H1 (cell line): ENCODE measurements at regions not wholly inside any gene's neighbourhood (a gene's known extent, or its start where the extent isn't known, plus 50 kb on each side); places are given as distances from the start of the nearest gene placed in this dataset.

Source experiments
- CTCF ChIA-PET: fragments of 300-600 bp; sonication (Branson Sonifier 250); formaldehyde crosslinking; loops from one replicate; lab custom pipeline; 2021; ENCODE audit not compliant: partially characterized antibody; lab: Charles Lee
- POLR2A ChIA-PET: fragments of 300-600 bp; sonication (Branson Sonifier 250); formaldehyde crosslinking; loops from one replicate; lab custom pipeline; 2021; ENCODE audit warnings: inconsistent platforms; ENCODE audit not compliant: partially characterized antibody; lab: Charles Lee
- DNase-seq, 2 experiments: peaks; one replicate each; pipeline versions ENCODE4 v3.0.0 to v3.0.0-alpha.2; 2010 to 2022; ENCODE audit warnings: low spot score in 2 of 2, low read depth in 1 of 2, mixed read lengths in 1 of 2
- FAIRE-seq: peaks from 2 replicates; lab custom pipeline; 2011; peaks lifted over from hg19 to GRCh38; lab: Jason Lieb, UNC
- H2AFZ ChIP-seq: 2 replicates; pipeline ENCODE4 v1.8.1; 2012; ENCODE audit warnings: low read length, inconsistent platforms
- H2AK5ac ChIP-seq: 2 replicates; pipeline ENCODE4 v1.6.1; 2013; ENCODE audit warnings: low read depth, low read length
- H2BK120ac ChIP-seq: replicated peaks from 2 replicates; pipeline ENCODE3; 2013; ENCODE audit warnings: low read depth, low read length, inconsistent platforms
- H2BK12ac ChIP-seq: 2 replicates; pipeline ENCODE4 v1.6.1; 2013; ENCODE audit warnings: low read depth, low read length
- H2BK15ac ChIP-seq: 2 replicates; pipeline ENCODE4 v1.6.1; 2013; ENCODE audit warnings: low read length
- H2BK20ac ChIP-seq: 2 replicates; pipeline ENCODE4 v1.6.1; 2013; ENCODE audit warnings: low read length
- H2BK5ac ChIP-seq: 2 replicates; pipeline ENCODE4 v1.6.1; 2013; ENCODE audit warnings: low read depth, low read length
- H3K14ac ChIP-seq: 2 replicates; pipeline ENCODE4 v1.6.1; 2013; ENCODE audit warnings: inconsistent platforms; ENCODE audit not compliant: insufficient read length
- H3K18ac ChIP-seq: 2 replicates; pipeline ENCODE4 v1.6.1; 2013; ENCODE audit warnings: low read length; ENCODE audit errors: extremely low read depth
- H3K23ac ChIP-seq: 2 replicates; pipeline ENCODE4 v1.6.1; 2013; ENCODE audit warnings: inconsistent platforms; ENCODE audit not compliant: insufficient read length
- H3K23me2 ChIP-seq: 2 replicates; pipeline ENCODE4 v1.6.1; 2013; ENCODE audit warnings: low read depth, low read length
- H3K27ac ChIP-seq: 2 replicates; pipeline ENCODE4 v1.6.1; 2011; ENCODE audit warnings: low read depth, low read length, inconsistent platforms
- H3K27me3 ChIP-seq, 4 experiments: replicated peaks in 1 of 4; 1 replicate in 1 of 4; 2 replicates in 3 of 4; pipeline versions ENCODE4 v1.6.1 to v1.8.1; 2011 to 2013; ENCODE audit warnings: low read length in 3 of 4, mild to moderate bottlenecking in 3 of 4, inconsistent platforms in 2 of 4, mixed read lengths in 2 of 4, moderate library complexity in 1 of 4; ENCODE audit not compliant: control insufficient read depth in 3 of 4, insufficient read depth in 3 of 4; ENCODE audit errors: extremely low read depth in 1 of 4
- H3K36me3 ChIP-seq, 4 experiments: 2 replicates each; pipeline versions ENCODE4 v1.6.1 to v1.8.1; 2011 to 2013; ENCODE audit warnings: mild to moderate bottlenecking in 4 of 4, low read length in 3 of 4, moderate library complexity in 2 of 4, control low read depth in 1 of 4, inconsistent platforms in 1 of 4; ENCODE audit not compliant: insufficient read depth in 4 of 4, control insufficient read depth in 2 of 4
- H3K4ac ChIP-seq: replicated peaks from 2 replicates; pipeline ENCODE3; 2013; ENCODE audit warnings: low read length, low read depth, mixed read lengths, inconsistent platforms; ENCODE audit not compliant: insufficient read length
- H3K4me1 ChIP-seq, 4 experiments: replicated peaks in 1 of 4; 1 replicate in 1 of 4; 2 replicates in 3 of 4; pipeline versions ENCODE4 v1.6.1 to v1.8.1; 2011 to 2013; ENCODE audit warnings: low read length in 3 of 4, inconsistent platforms in 2 of 4, mixed read lengths in 1 of 4; ENCODE audit not compliant: insufficient read depth in 4 of 4, control insufficient read depth in 3 of 4
- H3K4me2 ChIP-seq, 2 experiments: 2 replicates each; pipeline versions ENCODE4 v1.6.1 to v1.8.1; 2011 to 2013; ENCODE audit warnings: low read depth in 2 of 2, low read length in 2 of 2, control low read depth in 1 of 2, inconsistent platforms in 1 of 2, mild to moderate bottlenecking in 1 of 2; ENCODE audit not compliant: insufficient read depth in 1 of 2
- H3K4me3 ChIP-seq, 4 experiments: fragments of 200-600, 300-600 bp in 1 of 4; sonication (generic), shearing (Covaris generic), sonication (Bioruptor Twin) in 1 of 4; 2 replicates each; pipeline versions ENCODE4 v1.5.1 to v1.8.1; 2011 to 2016; ENCODE audit warnings: low read length in 4 of 4, low read depth in 3 of 4, control low read depth in 2 of 4, inconsistent platforms in 2 of 4, mild to moderate bottlenecking in 2 of 4, mixed read lengths in 1 of 4, moderate library complexity in 1 of 4; ENCODE audit not compliant: insufficient read depth in 2 of 4; ENCODE audit errors: extremely low read depth in 1 of 4
- H3K56ac ChIP-seq: replicated peaks from 2 replicates; pipeline ENCODE3; 2013; ENCODE audit warnings: low read depth, mild to moderate bottlenecking, mixed read lengths, low read length, inconsistent platforms; ENCODE audit not compliant: insufficient read length
- H3K79me1 ChIP-seq: 2 replicates; pipeline ENCODE4 v1.6.1; 2013; ENCODE audit warnings: low read depth, low read length, control low read depth
- H3K79me2 ChIP-seq, 2 experiments: 2 replicates each; pipeline versions ENCODE4 v1.6.1 to v1.8.1; 2012 to 2013; ENCODE audit warnings: low read length in 2 of 2, mild to moderate bottlenecking in 2 of 2, inconsistent platforms in 1 of 2; ENCODE audit not compliant: insufficient read depth in 2 of 2, control insufficient read depth in 1 of 2
- H3K9ac ChIP-seq, 4 experiments: replicated peaks in 1 of 4; 1 replicate in 1 of 4; 2 replicates in 3 of 4; pipeline versions ENCODE4 v1.6.1 to v1.8.1; 2011 to 2013; ENCODE audit warnings: low read depth in 3 of 4, low read length in 3 of 4, control low read depth in 2 of 4, mild to moderate bottlenecking in 2 of 4, moderate library complexity in 2 of 4, inconsistent platforms in 1 of 4; ENCODE audit errors: extremely low read depth in 1 of 4
- H3K9me3 ChIP-seq, 2 experiments: 2 replicates each; pipeline versions ENCODE4 v1.6.1 to v1.8.1; 2012 to 2013; ENCODE audit warnings: mild to moderate bottlenecking in 2 of 2, moderate library complexity in 2 of 2, control low read depth in 1 of 2, inconsistent platforms in 1 of 2, low read depth in 1 of 2, low read length in 1 of 2, mixed read lengths in 1 of 2; ENCODE audit not compliant: insufficient read depth in 2 of 2
- H4K20me1 ChIP-seq, 2 experiments: replicated peaks in 1 of 2; 2 replicates each; pipeline versions ENCODE3 to v1.8.1; 2011 to 2013; ENCODE audit warnings: inconsistent platforms in 2 of 2, low read length in 2 of 2, mild to moderate bottlenecking in 1 of 2; ENCODE audit not compliant: insufficient read depth in 2 of 2, control insufficient read depth in 1 of 2
- H4K5ac ChIP-seq: 2 replicates; pipeline ENCODE4 v1.6.1; 2013; ENCODE audit warnings: low read length, low read depth, mixed read lengths, inconsistent platforms; ENCODE audit not compliant: insufficient read length
- H4K8ac ChIP-seq: 2 replicates; pipeline ENCODE4 v1.8.0; 2013; ENCODE audit warnings: mild to moderate bottlenecking, moderate library complexity, low read length, inconsistent platforms; ENCODE audit not compliant: insufficient read depth; ENCODE audit errors: extremely low read depth
- H4K91ac ChIP-seq: replicated peaks from 2 replicates; pipeline ENCODE3; 2013; ENCODE audit warnings: low read length, mixed read lengths, inconsistent platforms; ENCODE audit not compliant: insufficient read length
- CBX5 ChIP-seq: fragments of 300-800, 300-1000 bp; sonication (generic); IDR thresholded peaks from 2 replicates; pipeline ENCODE4 v1.7.1; 2016; ENCODE audit warnings: antibody characterized with exemption, low read length, low read depth
- CHD1 ChIP-seq: IDR thresholded peaks from 2 replicates; pipeline ENCODE4 v1.6.1; 2012; ENCODE audit warnings: low read depth, low read length, improper control_type of control experiment
- EZH2 ChIP-seq: fragments of 200-600 bp; sonication (generic); IDR thresholded peaks from 2 replicates; pipeline ENCODE4 v1.7.1; 2012; ENCODE audit warnings: low read depth, mild to moderate bottlenecking, moderate library complexity, low read length, inconsistent platforms; ENCODE audit not compliant: severe bottlenecking
- GABPA ChIP-seq: IDR thresholded peaks from 2 replicates; pipeline ENCODE4 v1.6.1; 2011; ENCODE audit warnings: mild to moderate bottlenecking, low read length, moderate library complexity, borderline replicate concordance; ENCODE audit not compliant: insufficient read depth
- JUND ChIP-seq: IDR thresholded peaks from 2 replicates; pipeline ENCODE4 v1.6.1; 2011; ENCODE audit warnings: mild to moderate bottlenecking, improper control_type of control experiment, low read length
- TEAD4 ChIP-seq: IDR thresholded peaks from 2 replicates; pipeline ENCODE4 v1.6.1; 2012; ENCODE audit warnings: low read depth, low read length, inconsistent platforms, mixed read lengths
- WGBS, 2 experiments: shearing (Covaris generic) in 1 of 2; methylation state at CpG; one replicate each; pipeline versions ENCODE4 v1.1.6 to v1.1.7; 2013 to 2015; ENCODE audit warnings: low lambda C conversion rate in 2 of 2, mixed read lengths in 2 of 2, inconsistent platforms in 1 of 2, low coverage in 1 of 2, missing lambda C conversion rate in 1 of 2; ENCODE audit not compliant: insufficient replicate concordance in 2 of 2, insufficient coverage in 1 of 2, insufficient read length in 1 of 2; ENCODE audit errors: extremely low coverage in 1 of 2, missing lambda C conversion rate in 1 of 2; 5-methylcytosine and 5-hydroxymethylcytosine counted together

- Histone ChIP-seq H4K91ac (no peak overlapping the region), H3K4me2 (no peak overlapping the region), H4K5ac (no peak overlapping the region), H3K4me1 (no peaks in the 10 kb centered on the region), H3K9me3 (peaks cover 0 to 4% of the 10 kb centered on the region in 2 experiments; a peak in 1 of 4 replicates), H4K8ac (no peak overlapping the region), H3K4ac (no peak overlapping the region), H3K14ac (no peak overlapping the region), H3K27me3 (no peaks in the 10 kb centered on the region), H3K4me3 (no peak overlapping the region), H2BK15ac (no peak overlapping the region), H3K79me1 (no peaks in the 10 kb centered on the region), H2BK5ac (no peak overlapping the region), H3K27ac (no peak overlapping the region), H3K36me3 (no peaks in the 10 kb centered on the region), H3K23me2 (no peaks in the 10 kb centered on the region), H2BK120ac (no peak overlapping the region), H2BK20ac (no peak overlapping the region), H2BK12ac (no peak overlapping the region), H2AK5ac (no peak overlapping the region), H3K79me2 (no peaks in the 10 kb centered on the region), H2AFZ (no peak overlapping the region), H3K18ac (no peak overlapping the region), H3K56ac (no peak overlapping the region), H4K20me1 (no peaks in the 10 kb centered on the region), H3K9ac (no peak overlapping the region), H3K23ac (no peak overlapping the region)
- FAIRE-seq (no peak), DNase-seq (no peak)
- ChIA-PET CTCF (no interaction called here), POLR2A (no interaction called here)
- 96% methylated on average over 1 of the region's 1 CpG; no CpG with 5 or more reads in 1 of the 2 experiments for WGBS, 2 experiments
- no peak for TF ChIP-seq TEAD4
- no peak for TF ChIP-seq JUND
- no peak for TF ChIP-seq CBX5
- TF ChIP-seq EZH2, result no peak
- TF ChIP-seq GABPA, result no peak
- TF ChIP-seq CHD1, result no peak
These were observed 78.6 kb downstream of the TMEM270 start for GRCh38 chr7:73939528-73939927.
